Transverse colon (tissue), 4 donors: ENCODE measurements at regions not wholly inside any gene's neighbourhood (a gene's known extent, or its start where the extent isn't known, plus 50 kb on each side); places are given as distances from the start of the nearest gene placed in this dataset.
A peak's percentile ranks its signal among the peaks of the same experiment; 100 is the strongest.

Experiments
- DNase-seq: peaks from one replicate; pipeline ENCODE4 v3.0.0-alpha.2; 2019
- H3K27ac ChIP-seq, 4 donors: fragments of 200-600 bp; sonication (generic); 2 replicates each; pipeline ENCODE4 v1.5.1; 2016 to 2018; ENCODE audit warnings: inconsistent platforms in 4 of 4
- H3K27me3 ChIP-seq: fragments of 200-600 bp; sonication (generic); 2 replicates; pipeline ENCODE4 v1.5.1; 2017; ENCODE audit warnings: inconsistent platforms
- H3K36me3 ChIP-seq, 4 donors: fragments of 200-600 bp; sonication (generic); 2 replicates each; pipeline ENCODE4 v1.5.1; 2017 to 2019; ENCODE audit warnings: inconsistent platforms in 4 of 4
- H3K4me1 ChIP-seq, 4 donors: fragments of 200-600 bp; sonication (generic); 2 replicates each; pipeline ENCODE4 v1.5.1; 2017 to 2020; ENCODE audit warnings: inconsistent platforms in 4 of 4
- H3K4me3 ChIP-seq, 4 donors: fragments of 200-600 bp; sonication (generic); 1 replicate in 1 of 4; 2 replicates in 3 of 4; pipeline versions ENCODE4 v1.5.1 to v1.6.1; 2017 to 2019; ENCODE audit warnings: inconsistent platforms in 4 of 4
- H3K9me3 ChIP-seq, 2 donors: fragments of 200-600 bp; sonication (generic); 2 replicates each; pipeline ENCODE4 v1.5.1; 2017 to 2019; ENCODE audit warnings: inconsistent platforms in 2 of 2
- CTCF ChIP-seq, 5 experiments: fragments of 200-600 bp in 3 of 5; fragments of 450-650 bp in 2 of 5; sonication (generic) in 3 of 5; IDR thresholded peaks; 1 replicate in 2 of 5; 2 replicates in 3 of 5; pipeline ENCODE4 v1.5.1; 2016 to 2017; ENCODE audit warnings: antibody characterized with exemption in 5 of 5, inconsistent platforms in 3 of 5, mild to moderate bottlenecking in 2 of 5, moderate library complexity in 1 of 5
- EP300 ChIP-seq: sonication (generic); formaldehyde crosslinking; IDR thresholded peaks from one replicate; pipeline ENCODE4 v1.6.1; 2017; ENCODE audit warnings: antibody characterized with exemption, low read depth
- POLR2A ChIP-seq: fragments of 450-650 bp; IDR thresholded peaks from one replicate; pipeline ENCODE4 v1.6.1; 2016; ENCODE audit warnings: antibody characterized with exemption, mild to moderate bottlenecking, moderate library complexity
- POLR2AphosphoS5 ChIP-seq, 3 donors: sonication (generic); formaldehyde crosslinking; IDR thresholded peaks; one replicate each; pipeline ENCODE4 v1.6.1; 2016; ENCODE audit warnings: antibody characterized with exemption in 3 of 3
- WGBS, 2 donors: methylation state at CpG; one replicate each; pipeline ENCODE4 v1.1.5; 2018; ENCODE audit warnings: low coverage in 1 of 2; 5-methylcytosine and 5-hydroxymethylcytosine counted together
- in situ Hi-C, 4 donors: fragments of 200-750 bp; cut with MboI; loops; one replicate each; pipeline versions ENCODE4 v1.15.0 to v1.15.1; 2017; ENCODE audit warnings: low sequenced_read_pairs in 3 of 4, low pct_ligation_motif_present in 1 of 4, low pct_unique_long_range_greater_than_20kb in 1 of 4
- intact Hi-C: fragments of 100-400 bp; cut with DNase I; formaldehyde crosslinking; loops from one replicate; pipeline ENCODE4 v1.15.1; 2023; ENCODE audit warnings: low total_unique reads

- intact Hi-C loops: no loop called here
- no peak for DNase-seq
- H3K36me3 ChIP-seq: no peaks in the 10 kb centered on the region
- H3K4me3 ChIP-seq: no peak overlapping the region
- 68 to 72% methylated on average over 2 of the region's 2 CpGs for WGBS, 2 donors
- no peaks in the 10 kb centered on the region for H3K27me3 ChIP-seq
- peaks cover 0 to 14% (median 4%) of the 10 kb centered on the region in 4 donors for H3K4me1 ChIP-seq
- TF ChIP-seq CTCF (IDR thresholded peaks at IDR 0.05): no peak
- TF ChIP-seq POLR2AphosphoS5 (IDR thresholded peaks at IDR 0.05): no peak
- no peak for TF ChIP-seq EP300
- no peak for TF ChIP-seq POLR2A
- peaks cover 8 to 13% of the 10 kb centered on the region in 2 donors for H3K9me3 ChIP-seq
- in situ Hi-C loops: no loop called here
- no peak overlapping the region for H3K27ac ChIP-seq
Measured at GRCh38 chr1:157314408-157314807, 176.2 kb upstream of the ETV3 start.

GRCh38 chr1:157313240-157313807 is 175.1 kb upstream of the ETV3 start:
- Histone ChIP-seq H3K27me3 (no peaks in the 10 kb centered on the region), H3K27ac (no peak overlapping the region), H3K4me3 (no peak overlapping the region), H3K36me3 (no peaks in the 10 kb centered on the region), H3K4me1 (peaks cover 0 to 14% (median 4%) of the 10 kb centered on the region in 4 donors), H3K9me3 (peaks cover 0 to 8% of the 10 kb centered on the region in 2 donors)
- 53 to 60% methylated on average over 2 to 3 of the region's 3 CpGs for WGBS, 2 donors
- in situ Hi-C loops (no loop called here), intact Hi-C loops (no loop called here)
- TF ChIP-seq POLR2AphosphoS5 (IDR thresholded peaks at IDR 0.05): no peak
- no peak for TF ChIP-seq POLR2A
- no peak for TF ChIP-seq CTCF (IDR thresholded peaks at IDR 0.05)
- TF ChIP-seq EP300: no peak
- DNase-seq: no peak

DNA sequence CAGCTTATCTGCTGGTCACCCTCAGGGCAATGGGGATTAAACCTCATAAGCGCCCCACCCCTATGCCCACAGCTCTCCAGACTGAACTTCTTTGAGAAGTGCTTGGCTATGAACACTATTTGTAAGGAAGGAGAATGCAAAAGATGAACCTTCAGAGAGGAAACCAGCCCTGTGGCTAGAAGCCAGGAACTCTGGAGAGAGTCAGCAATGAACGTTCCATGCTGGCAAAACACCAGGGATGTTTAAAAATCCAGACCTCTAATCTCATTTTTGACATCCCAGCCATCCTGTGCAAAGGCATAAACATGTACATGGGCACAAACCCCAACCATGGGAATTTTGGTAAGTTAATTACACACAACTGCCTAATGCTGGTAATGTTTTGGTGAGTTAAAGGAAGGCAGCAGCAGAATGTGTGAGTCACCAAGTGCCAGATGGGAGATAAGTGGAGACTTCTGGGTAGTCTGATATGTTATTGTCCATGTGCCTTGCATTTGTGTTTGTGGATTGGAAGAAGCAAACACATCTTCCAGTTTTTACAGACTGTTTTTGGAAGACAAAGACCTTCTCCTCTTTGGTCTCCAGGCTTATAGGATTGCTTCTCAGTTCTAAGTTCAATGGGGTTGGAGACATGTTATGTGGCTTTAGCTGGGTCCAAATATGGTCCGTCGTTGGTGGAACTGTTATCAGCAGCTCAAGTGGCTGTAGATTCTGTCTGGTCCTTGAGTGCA is 174.1 kb upstream of the ETV3 start:
- Histone ChIP-seq H3K27me3 (no peaks in the 10 kb centered on the region), H3K27ac (no peak overlapping the region), H3K9me3 (peaks cover 0 to 8% of the 10 kb centered on the region in 2 donors), H3K36me3 (no peaks in the 10 kb centered on the region), H3K4me3 (no peak overlapping the region), H3K4me1 (peaks cover 0 to 14% (median 4%) of the 10 kb centered on the region in 4 donors)
- intact Hi-C loops (no loop called here), in situ Hi-C loops (no loop called here)
- 64 to 72% methylated on average over 4 of the region's 4 CpGs for WGBS, 2 donors
- DNase-seq: no peak
- no peak for TF ChIP-seq EP300
- no peak for TF ChIP-seq POLR2A
- TF ChIP-seq POLR2AphosphoS5 (IDR thresholded peaks at IDR 0.05): peak in 1 of 3 donors; percentile 9
- TF ChIP-seq CTCF (IDR thresholded peaks at IDR 0.05): no peak

- DNase-seq: no peak
- intact Hi-C loops (no loop called here), in situ Hi-C loops (no loop called here)
- H3K4me3 ChIP-seq: no peak overlapping the region
- no peaks in the 10 kb centered on the region for H3K36me3 ChIP-seq
- H3K9me3 ChIP-seq: peaks cover 0 to 4% of the 10 kb centered on the region in 2 donors
- peaks cover 0 to 14% (median 4%) of the 10 kb centered on the region in 4 donors for H3K4me1 ChIP-seq
- WGBS, 2 donors: 14 to 52% methylated on average over 2 to 5 of the region's 5 CpGs
- H3K27me3 ChIP-seq: no peaks in the 10 kb centered on the region
- TF ChIP-seq POLR2AphosphoS5 (IDR thresholded peaks at IDR 0.05) (no peak), EP300 (no peak), CTCF (IDR thresholded peaks at IDR 0.05) (no peak), POLR2A (no peak)
- no peak overlapping the region for H3K27ac ChIP-seq
Measured at GRCh38 chr1:157311730-157312081, 173.5 kb upstream of the ETV3 start.
